ENCODE measurements at regions not wholly inside any gene's neighbourhood (a gene's known extent, or its start where the extent isn't known, plus 50 kb on each side); places are given as distances from the start of the nearest gene placed in this dataset.

- in situ Hi-C loops (cut with HindIII; ENCODE audit: low pct_unique_long_range_greater_than_20kb, low sequenced_read_pairs) = no loop called here
- DNase-seq (ENCODE audit: low read depth, low spot score) = no peak
These were observed 72.9 kb upstream of the PARD3B start for GRCh38 chr2:204472375-204472774.

GRCh38 chr2:204473224-204473623 lies 72.1 kb upstream of the PARD3B start:
- in situ Hi-C loops (cut with HindIII; ENCODE audit: low pct_unique_long_range_greater_than_20kb, low sequenced_read_pairs) = no loop called here
- DNase-seq (ENCODE audit: low read depth, low spot score) = no peak

- DNase-seq (ENCODE audit: low read depth, low spot score) = no peak
- in situ Hi-C loops (cut with HindIII; ENCODE audit: low pct_unique_long_range_greater_than_20kb, low sequenced_read_pairs) = no loop called here
These were observed 69.9 kb upstream of the PARD3B start for GRCh38 chr2:204475399-204475798.

- DNase-seq (ENCODE audit: low read depth, low spot score) = no peak
These were observed 67.8 kb upstream of the PARD3B start for GRCh38 chr2:204477358-204477950.

GRCh38 chr2:204479557-204479956 lies 65.7 kb upstream of the PARD3B start:
- DNase-seq (ENCODE audit: low read depth, low spot score) = no peak
- in situ Hi-C loops (cut with HindIII; ENCODE audit: low pct_unique_long_range_greater_than_20kb, low sequenced_read_pairs) = no loop called here

More at GRCh38 chr2:204477358-204477950, 67.8 kb upstream of the PARD3B start:
- in situ Hi-C loops (cut with HindIII; ENCODE audit: low pct_unique_long_range_greater_than_20kb, low sequenced_read_pairs) = no loop called here

- in situ Hi-C loops (cut with HindIII; ENCODE audit: low pct_unique_long_range_greater_than_20kb, low sequenced_read_pairs) = no loop called here
- no peak for DNase-seq (ENCODE audit: low read depth, low spot score)
These were observed 64.6 kb upstream of the PARD3B start for GRCh38 chr2:204480676-204481075.

- in situ Hi-C loops (cut with HindIII; ENCODE audit: low pct_unique_long_range_greater_than_20kb, low sequenced_read_pairs) = no loop called here
These were observed 61.6 kb upstream of the PARD3B start for GRCh38 chr2:204483608-204484081.

GRCh38 chr2:204486321-204486720 lies 59.0 kb upstream of the PARD3B start:
- in situ Hi-C loops (cut with HindIII; ENCODE audit: low pct_unique_long_range_greater_than_20kb, low sequenced_read_pairs) = no loop called here
- no peak for DNase-seq (ENCODE audit: low read depth, low spot score)

More at GRCh38 chr2:204483608-204484081, 61.6 kb upstream of the PARD3B start:
- DNase-seq (ENCODE audit: low read depth, low spot score) = no peak

GRCh38 chr2:204486805-204487204 lies 58.5 kb upstream of the PARD3B start:
- in situ Hi-C loops (cut with HindIII; ENCODE audit: low pct_unique_long_range_greater_than_20kb, low sequenced_read_pairs) = no loop called here
- no peak for DNase-seq (ENCODE audit: low read depth, low spot score)

GRCh38 chr2:204487447-204488229 lies 57.6 kb upstream of the PARD3B start:
- in situ Hi-C loops (cut with HindIII; ENCODE audit: low pct_unique_long_range_greater_than_20kb, low sequenced_read_pairs) = no loop called here
- DNase-seq (ENCODE audit: low read depth, low spot score) = no peak

- in situ Hi-C loops (cut with HindIII; ENCODE audit: low pct_unique_long_range_greater_than_20kb, low sequenced_read_pairs) = no loop called here
- no peak for DNase-seq (ENCODE audit: low read depth, low spot score)
These were observed 53.7 kb upstream of the PARD3B start for GRCh38 chr2:204491528-204491927.

- in situ Hi-C loops (cut with HindIII; ENCODE audit: low pct_unique_long_range_greater_than_20kb, low sequenced_read_pairs) = no loop called here
- no peak for DNase-seq (ENCODE audit: low read depth, low spot score)
These were observed 52.9 kb upstream of the PARD3B start for GRCh38 chr2:204492417-204492816.

GRCh38 chr2:204494681-204495080 lies 50.6 kb upstream of the PARD3B start:
- in situ Hi-C loops (cut with HindIII; ENCODE audit: low pct_unique_long_range_greater_than_20kb, low sequenced_read_pairs) = no loop called here
- no peak for DNase-seq (ENCODE audit: low read depth, low spot score)

GRCh38 chr2:204495381-204495780 lies 49.9 kb upstream of the PARD3B start:
- DNase-seq (ENCODE audit: low read depth, low spot score) = no peak
- in situ Hi-C loops (cut with HindIII; ENCODE audit: low pct_unique_long_range_greater_than_20kb, low sequenced_read_pairs) = no loop called here
